HG03139 (cell line): ENCODE measurements at regions not wholly inside any gene's neighbourhood (a gene's known extent, or its start where the extent isn't known, plus 50 kb on each side); places are given as distances from the start of the nearest gene placed in this dataset.
"Not testable (repeated sequence)": the region's sequence is repeated elsewhere in the genome, so short reads cannot be mapped to it uniquely, and the experiment has no call there.

ENCODE experiments used
- ATAC-seq: cut with Tn5 transposase; IDR thresholded peaks from one replicate; pipeline ENCODE4 v1.9.1; 2021; ENCODE audit not compliant: unreplicated experiment

- ATAC-seq: no peak
Observed at GRCh38 chr3:95670765-95671164, 1143.6 kb upstream of the EPHA6 start.

GRCh38 chr3:95673215-95673614 lies 1141.2 kb upstream of the EPHA6 start:
- no peak for ATAC-seq

- ATAC-seq: no peak
Observed at GRCh38 chr3:95705786-95706418, 1108.5 kb upstream of the EPHA6 start.

- no peak for ATAC-seq
Observed at GRCh38 chr3:95707268-95707667, 1107.1 kb upstream of the EPHA6 start.

- ATAC-seq: no peak
Observed at GRCh38 chr3:95710684-95711083, 1103.7 kb upstream of the EPHA6 start.

- no peak for ATAC-seq
Observed at GRCh38 chr3:95711789-95712188, 1102.6 kb upstream of the EPHA6 start.

GRCh38 chr3:95715128-95715527 lies 1099.3 kb upstream of the EPHA6 start:
- ATAC-seq: no peak

GRCh38 chr3:95717048-95717447 lies 1097.3 kb upstream of the EPHA6 start:
- no peak for ATAC-seq

GRCh38 chr3:95718168-95718567 lies 1096.2 kb upstream of the EPHA6 start:
- ATAC-seq: no peak

GRCh38 chr3:95719481-95719880 lies 1094.9 kb upstream of the EPHA6 start:
- ATAC-seq: no peak

GRCh38 chr3:95721938-95722337 lies 1092.5 kb upstream of the EPHA6 start:
- no peak for ATAC-seq

- ATAC-seq: no peak
Observed at GRCh38 chr3:95725770-95726169, 1088.6 kb upstream of the EPHA6 start.

GRCh38 chr3:95731753-95732152 lies 1082.6 kb upstream of the EPHA6 start:
- ATAC-seq: no peak

GRCh38 chr3:95733336-95733735 lies 1081.1 kb upstream of the EPHA6 start:
- no peak for ATAC-seq

GRCh38 chr3:95738045-95738444 lies 1076.3 kb upstream of the EPHA6 start:
- no peak for ATAC-seq

- not testable (repeated sequence) for ATAC-seq
Observed at GRCh38 chr3:95744896-95745295, 1069.5 kb upstream of the EPHA6 start.

GRCh38 chr3:95750097-95750496 lies 1064.3 kb upstream of the EPHA6 start:
- no peak for ATAC-seq

- no peak for ATAC-seq
Observed at GRCh38 chr3:95751509-95751908, 1062.9 kb upstream of the EPHA6 start.

GRCh38 chr3:95752199-95752598 lies 1062.2 kb upstream of the EPHA6 start:
- no peak for ATAC-seq

GRCh38 chr3:95758707-95759106 lies 1055.7 kb upstream of the EPHA6 start:
- no peak for ATAC-seq

GRCh38 chr3:95759614-95760301 lies 1054.6 kb upstream of the EPHA6 start:
- no peak for ATAC-seq

GRCh38 chr3:95775486-95776094 lies 1038.8 kb upstream of the EPHA6 start:
- ATAC-seq: no peak
